Omental fat pad (tissue), 3 donors: ENCODE measurements at regions not wholly inside any gene's neighbourhood (a gene's known extent, or its start where the extent isn't known, plus 50 kb on each side); places are given as distances from the start of the nearest gene placed in this dataset.
"Not testable (repeated sequence)": the region's sequence is repeated elsewhere in the genome, so short reads cannot be mapped to it uniquely, and the experiment has no call there.

Experiments used
- ATAC-seq: fragments of 150-250 bp; one replicate; pipeline ENCODE4 v1.9.1; 2016; ENCODE audit warnings: mild to moderate bottlenecking, moderate library complexity; ENCODE audit not compliant: low FRiP score
- DNase-seq: peaks from one replicate; pipeline ENCODE4 v3.0.0-alpha.2; 2019; ENCODE audit warnings: low spot score
- CTCF ChIP-seq, 3 donors: fragments of 450-650 bp; IDR thresholded peaks; one replicate each; pipeline ENCODE4 v1.5.1; 2016 to 2017; ENCODE audit warnings: antibody characterized with exemption in 3 of 3, mild to moderate bottlenecking in 3 of 3, moderate library complexity in 2 of 3

- DNase-seq (no peak), ATAC-seq (no peak)
- TF ChIP-seq CTCF (IDR thresholded peaks at IDR 0.05): no peak
Measured at GRCh38 chr5:58311526-58311925, 148.4 kb downstream of the PLK2 start.

GRCh38 chr5:58308384-58308783, 151.5 kb downstream of the PLK2 start:
- DNase-seq, ATAC-seq: not testable (repeated sequence)

- ATAC-seq (no peak), DNase-seq (no peak)
- no peak for TF ChIP-seq CTCF (IDR thresholded peaks at IDR 0.05)
Measured at GRCh38 chr5:58300346-58300895, 159.5 kb downstream of the PLK2 start.

GRCh38 chr5:58299256-58299655, 160.6 kb downstream of the PLK2 start:
- no peak for ATAC-seq
- no peak for DNase-seq
- no peak for TF ChIP-seq CTCF (IDR thresholded peaks at IDR 0.05)

- no peak for ATAC-seq
- TF ChIP-seq CTCF (IDR thresholded peaks at IDR 0.05): no peak
Measured at GRCh38 chr5:58294598-58295305, 165.1 kb downstream of the PLK2 start.

GRCh38 chr5:58288275-58288674, 171.6 kb downstream of the PLK2 start:
- not testable (repeated sequence) for DNase-seq, ATAC-seq

More at GRCh38 chr5:58294598-58295305, 165.1 kb downstream of the PLK2 start:
- no peak for DNase-seq

- DNase-seq (no peak), ATAC-seq (no peak)
- TF ChIP-seq CTCF (IDR thresholded peaks at IDR 0.05): no peak
Measured at GRCh38 chr5:58286741-58287140, 173.1 kb downstream of the PLK2 start.

GRCh38 chr5:58285900-58286299, 174.0 kb downstream of the PLK2 start:
- TF ChIP-seq CTCF (IDR thresholded peaks at IDR 0.05): no peak
- ATAC-seq (no peak), DNase-seq (no peak)
